IMR-90 (cell line): ENCODE measurements at regions not wholly inside any gene's neighbourhood (a gene's known extent, or its start where the extent isn't known, plus 50 kb on each side); places are given as distances from the start of the nearest gene placed in this dataset.

Experiments used
- ATAC-seq: fragments of 200-7000 bp; cut with Tn5 transposase; 2 replicates; pipeline ENCODE4 v1.9.1; 2020; ENCODE audit warnings: low read depth, mild to moderate bottlenecking, moderate library complexity
- BruUV-seq: library from RNA; stranded (reverse); fragments of 400-500 nt; replicated peaks from 2 replicates; lab custom pipeline; 2021; lab: Mats Ljungman, UMichigan
- CTCF ChIA-PET: fragments of 300-600 bp; formaldehyde crosslinking; extraction: SDS; loops from one replicate; lab custom pipeline; 2021; ENCODE audit warnings: antibody characterized with exemption; lab: Yijun Ruan, JAX
- POLR2A ChIA-PET: fragments of 300-600 bp; sonication (Branson Sonifier 250); formaldehyde crosslinking; loops from one replicate; lab custom pipeline; 2022; ENCODE audit warnings: antibody characterized with exemption; ENCODE audit not compliant: unreplicated experiment; lab: Charles Lee
- DNase-seq: peaks from one replicate; pipeline ENCODE4 v3.0.0; 2013
- H2AFZ ChIP-seq: replicated peaks from 2 replicates; pipeline ENCODE3; 2013; ENCODE audit warnings: low read length, mild to moderate bottlenecking; ENCODE audit not compliant: poor library complexity
- H2AK5ac ChIP-seq: 2 replicates; pipeline ENCODE4 v1.6.1; 2013; ENCODE audit warnings: low read depth, low read length, inconsistent platforms
- H2AK9ac ChIP-seq: replicated peaks from 2 replicates; pipeline ENCODE3; 2013; ENCODE audit warnings: mild to moderate bottlenecking, low read depth, low read length, moderate library complexity; ENCODE audit not compliant: poor library complexity
- H2BK120ac ChIP-seq: 2 replicates; pipeline ENCODE4 v1.6.1; 2013; ENCODE audit warnings: low read depth, low read length, inconsistent platforms
- H2BK15ac ChIP-seq: 3 replicates; pipeline ENCODE4 v1.6.1; 2013; ENCODE audit warnings: low read depth, low read length, inconsistent platforms
- H2BK20ac ChIP-seq: 2 replicates; pipeline ENCODE4 v1.6.1; 2013; ENCODE audit warnings: low read depth, mild to moderate bottlenecking, inconsistent platforms, low read length, moderate library complexity
- H2BK5ac ChIP-seq: 2 replicates; pipeline ENCODE4 v1.6.1; 2013; ENCODE audit warnings: mild to moderate bottlenecking, low read depth, low read length, inconsistent platforms; ENCODE audit not compliant: poor library complexity, severe bottlenecking
- H3K14ac ChIP-seq: replicated peaks from 2 replicates; pipeline ENCODE4 v1.6.1; 2013; ENCODE audit warnings: low read depth, low read length, inconsistent platforms
- H3K18ac ChIP-seq: 2 replicates; pipeline ENCODE4 v1.6.1; 2013; ENCODE audit warnings: low read depth, low read length, control low read depth
- H3K23ac ChIP-seq: 2 replicates; pipeline ENCODE4 v1.6.1; 2013; ENCODE audit warnings: low read depth, low read length, inconsistent platforms
- H3K27ac ChIP-seq: 2 replicates; pipeline ENCODE4 v1.5.1; 2013; ENCODE audit warnings: mild to moderate bottlenecking, control low read depth, low read length; ENCODE audit not compliant: insufficient read depth
- H3K27me3 ChIP-seq: 2 replicates; pipeline ENCODE4 v1.6.1; 2013; ENCODE audit warnings: low read length; ENCODE audit not compliant: control insufficient read depth, insufficient read depth
- H3K36me3 ChIP-seq: 2 replicates; pipeline ENCODE4 v1.6.1; 2013; ENCODE audit warnings: low read length, mixed read lengths; ENCODE audit not compliant: control insufficient read depth, insufficient read depth
- H3K4ac ChIP-seq: 2 replicates; pipeline ENCODE4 v1.6.1; 2013; ENCODE audit warnings: low read depth, low read length, inconsistent platforms
- H3K4me1 ChIP-seq: 2 replicates; pipeline ENCODE4 v1.6.1; 2013; ENCODE audit warnings: low read length, mixed read lengths; ENCODE audit not compliant: control insufficient read depth, insufficient read depth
- H3K4me2 ChIP-seq: 2 replicates; pipeline ENCODE4 v1.6.1; 2013; ENCODE audit warnings: low read depth, mild to moderate bottlenecking, control low read depth, low read length, moderate library complexity
- H3K4me3 ChIP-seq: 2 replicates; pipeline ENCODE4 v1.5.1; 2013; ENCODE audit warnings: low read depth, mild to moderate bottlenecking, control low read depth, low read length, moderate library complexity; ENCODE audit not compliant: insufficient read depth
- H3K56ac ChIP-seq: 2 replicates; pipeline ENCODE4 v1.6.1; 2013; ENCODE audit warnings: low read length, inconsistent platforms; ENCODE audit not compliant: insufficient read depth; ENCODE audit errors: extremely low read depth
- H3K79me1 ChIP-seq, 2 experiments: 2 replicates each; pipeline ENCODE4 v1.6.1; 2013; ENCODE audit warnings: low read length in 2 of 2, inconsistent platforms in 1 of 2, low read depth in 1 of 2
- H3K9ac ChIP-seq: 2 replicates; pipeline ENCODE4 v1.6.1; 2013; ENCODE audit warnings: low read depth, low read length, control low read depth
- H3K9me1 ChIP-seq: 2 replicates; pipeline ENCODE4 v1.6.1; 2013; ENCODE audit warnings: low read length, inconsistent platforms; ENCODE audit not compliant: insufficient read depth
- H3K9me3 ChIP-seq: 2 replicates; pipeline ENCODE4 v1.6.1; 2013; ENCODE audit warnings: low read length; ENCODE audit not compliant: control insufficient read depth, insufficient read depth
- H4K20me1 ChIP-seq: 2 replicates; pipeline ENCODE4 v1.6.1; 2013; ENCODE audit warnings: low read length, inconsistent platforms; ENCODE audit not compliant: insufficient read depth
- H4K5ac ChIP-seq: 2 replicates; pipeline ENCODE4 v1.6.1; 2013; ENCODE audit warnings: mild to moderate bottlenecking, low read depth, low read length, control low read depth
- H4K8ac ChIP-seq, 2 experiments: 2 replicates each; pipeline ENCODE4 v1.6.1; 2013; ENCODE audit warnings: low read depth in 2 of 2, low read length in 2 of 2, control low read depth in 1 of 2, inconsistent platforms in 1 of 2
- H4K91ac ChIP-seq: 2 replicates; pipeline ENCODE4 v1.6.1; 2013; ENCODE audit warnings: low read depth, low read length, inconsistent platforms; ENCODE audit not compliant: insufficient read depth
- BHLHE40 ChIP-seq: fragments of 150-350 bp; IDR thresholded peaks from 2 replicates; pipeline ENCODE4 v1.6.1; 2016; ENCODE audit warnings: mild to moderate bottlenecking, low read depth, low read length
- FOS ChIP-seq: fragments of 150-350 bp; IDR thresholded peaks from 2 replicates; pipeline ENCODE4 v1.6.1; 2016; ENCODE audit warnings: low read depth, low read length
- MAFK ChIP-seq: IDR thresholded peaks from 2 replicates; pipeline ENCODE4 v1.6.1; 2012; ENCODE audit warnings: low read depth, low read length, improper control_type of control experiment
- MAZ ChIP-seq: IDR thresholded peaks from 2 replicates; pipeline ENCODE4 v1.6.1; 2012; ENCODE audit warnings: low read depth, mild to moderate bottlenecking, low read length, improper control_type of control experiment, moderate library complexity, borderline replicate concordance
- MXI1 ChIP-seq: IDR thresholded peaks from 2 replicates; pipeline ENCODE4 v1.6.1; 2012; ENCODE audit warnings: low read depth, mild to moderate bottlenecking, low read length, moderate library complexity, borderline replicate concordance
- NFE2L2 ChIP-seq: fragments of 150-350 bp; IDR thresholded peaks from 2 replicates; pipeline ENCODE4 v1.6.1; 2016; ENCODE audit warnings: low read depth, mild to moderate bottlenecking, low read length
- RAD21 ChIP-seq: IDR thresholded peaks from 2 replicates; pipeline ENCODE4 v1.6.1; 2012; ENCODE audit warnings: low read length, improper control_type of control experiment
- RCOR1 ChIP-seq: IDR thresholded peaks from 2 replicates; pipeline ENCODE4 v1.6.1; 2012; ENCODE audit warnings: mild to moderate bottlenecking, low read length, improper control_type of control experiment; ENCODE audit not compliant: insufficient replicate concordance
- RFX5 ChIP-seq: IDR thresholded peaks from 2 replicates; pipeline ENCODE4 v1.8.0; 2012; ENCODE audit warnings: low read depth, mild to moderate bottlenecking, low read length, moderate library complexity
- USF2 ChIP-seq: fragments of 150-350 bp; IDR thresholded peaks from 2 replicates; pipeline ENCODE4 v1.6.1; 2017; ENCODE audit warnings: mild to moderate bottlenecking, antibody characterized with exemption, low read length, low read depth
- WGBS, 2 experiments: methylation state at CpG; one replicate each; pipeline versions ENCODE4 v1.1.5 to v1.1.7; 2013; ENCODE audit warnings: missing lambda C conversion rate in 2 of 2; ENCODE audit not compliant: insufficient read length in 1 of 2; ENCODE audit errors: extremely low coverage in 2 of 2; 5-methylcytosine and 5-hydroxymethylcytosine counted together
- dilution Hi-C: fragments of 300-500 bp; cut with HindIII; formaldehyde crosslinking; loops from one replicate; pipeline ENCODE4 v1.14.3; 2018; ENCODE audit warnings: low sequenced_read_pairs; ENCODE audit not compliant: unreplicated experiment
- in situ Hi-C: fragments of 300-500 bp; cut with MboI; formaldehyde crosslinking; loops from 3 replicates; pipeline ENCODE4 v1.14.3; 2019; ENCODE audit warnings: low sequenced_read_pairs, inconsistent platforms, mixed read lengths
- intact Hi-C: fragments of 100-400 bp; cut with micrococcal nuclease; formaldehyde crosslinking; loops from 2 replicates; pipeline ENCODE4 v1.10.0; 2022

GRCh38 chr2:234433201-234433600 is 63.7 kb downstream of the ARL4C start:
- H4K91ac ChIP-seq: no peak overlapping the region
- no peak overlapping the region; the same call in 1 of the 2 replicates for H3K4ac ChIP-seq
- H3K4me2 ChIP-seq: no peak overlapping the region
- DNase-seq (no peak), ATAC-seq (no peak)
- CTCF ChIA-PET: interaction anchor here (1.0 kb wide), 1 partner anchor 15 kb away, joined by 3 read pairs; no protein-coding TSS in a partner anchor
- H2AK5ac ChIP-seq: no peak overlapping the region
- H3K9me3 ChIP-seq: no peaks in the 10 kb centered on the region
- no peak overlapping the region for H3K14ac ChIP-seq
- H3K4me3 ChIP-seq: no peak overlapping the region
- H3K4me1 ChIP-seq: peaks cover 2% of the 10 kb centered on the region; the same call in 1 of the 2 replicates
- POLR2A ChIA-PET: no interaction called here
- H3K18ac ChIP-seq: no peak overlapping the region
- H3K9ac ChIP-seq: no peak overlapping the region
- in situ Hi-C loops: no loop called here
- no peak overlapping the region for H3K23ac ChIP-seq
- H3K36me3 ChIP-seq: no peaks in the 10 kb centered on the region
- H3K27ac ChIP-seq: no peak overlapping the region
- intact Hi-C loops: no loop called here
- no peak overlapping the region; the same call in 1 of the 3 replicates for H2BK15ac ChIP-seq
- H2BK20ac ChIP-seq: peak overlapping the region; percentile 8; the same call in 1 of the 2 replicates
- dilution Hi-C loops: no loop called here
- no peaks in the 10 kb centered on the region for H3K79me1 ChIP-seq
- no peaks in the 10 kb centered on the region for H4K20me1 ChIP-seq
- no peak overlapping the region for H2AK9ac ChIP-seq
- no peak overlapping the region for H2BK5ac ChIP-seq
- H4K8ac ChIP-seq: no peak overlapping the region
- H2AFZ ChIP-seq: no peak overlapping the region
- H3K27me3 ChIP-seq: no peaks in the 10 kb centered on the region
- no peak overlapping the region; the same call in 1 of the 2 replicates for H4K5ac ChIP-seq
- H2BK120ac ChIP-seq: 0 out of 2 replicates have a peak overlapping the region, but pooled peaks have one; percentile 53
- no TSS peak for BruUV-seq
- H3K9me1 ChIP-seq: no peaks in the 10 kb centered on the region; the same call in 1 of the 2 replicates
- no peak for TF ChIP-seq MAZ
- no peak for TF ChIP-seq USF2
- TF ChIP-seq RCOR1: no peak
- no peak for TF ChIP-seq BHLHE40
- TF ChIP-seq MXI1: no peak
- TF ChIP-seq MAFK: no peak
- TF ChIP-seq RAD21: no peak
- TF ChIP-seq FOS: no peak
- no peak for TF ChIP-seq NFE2L2
- no peak for TF ChIP-seq RFX5
- WGBS, 2 experiments: no CpG with 5 or more reads among the region's 3 CpGs
- no peak overlapping the region for H3K56ac ChIP-seq
